ENCODE measurements at regions not wholly inside any gene's neighbourhood (a gene's known extent, or its start where the extent isn't known, plus 50 kb on each side); places are given as distances from the start of the nearest gene placed in this dataset.

- Histone ChIP-seq H3K23ac (ENCODE audit: low read depth, low read length) (no peak overlapping the region), H4K20me1 (ENCODE audit: insufficient read depth, low read length) (no peaks in the 10 kb centered on the region), H3K9ac (ENCODE audit: low read depth, low read length) (no peak overlapping the region), H2AFZ (replicated peaks; ENCODE audit: low read length, poor library complexity) (no peak overlapping the region), H3K9me3 (ENCODE audit: control insufficient read depth, insufficient read depth, low read length) (no peaks in the 10 kb centered on the region), H2BK5ac (ENCODE audit: low read depth, low read length, poor library complexity, severe bottlenecking) (no peak overlapping the region), H3K36me3 (ENCODE audit: control insufficient read depth, insufficient read depth, low read length) (no peaks in the 10 kb centered on the region), H2BK120ac (ENCODE audit: low read depth, low read length) (no peak overlapping the region), H4K91ac (ENCODE audit: insufficient read depth, low read depth, low read length) (no peak overlapping the region), H2AK5ac (ENCODE audit: low read depth, low read length) (no peak overlapping the region), H3K79me1 (ENCODE audit: low read depth in 1 of 2, low read length in 2 of 2) (no peaks in the 10 kb centered on the region), H3K14ac (replicated peaks; ENCODE audit: low read depth, low read length) (no peak overlapping the region), H3K4me1 (ENCODE audit: control insufficient read depth, insufficient read depth, low read length) (peaks cover 2% of the 10 kb centered on the region; the same call in 1 of the 2 replicates), H3K18ac (ENCODE audit: low read depth, low read length) (no peak overlapping the region), H3K4me3 (ENCODE audit: insufficient read depth, low read depth, low read length) (no peak overlapping the region), H3K9me1 (ENCODE audit: insufficient read depth, low read length) (no peaks in the 10 kb centered on the region), H2BK20ac (ENCODE audit: low read depth, low read length) (no peak overlapping the region; the same call in 1 of the 2 replicates), H4K8ac (ENCODE audit: low read depth in 2 of 2, low read length in 2 of 2) (no peak overlapping the region), H2AK9ac (replicated peaks; ENCODE audit: low read depth, low read length, poor library complexity) (no peak overlapping the region), H3K27ac (ENCODE audit: insufficient read depth, low read length) (no peak overlapping the region), H2BK15ac (ENCODE audit: low read depth, low read length) (no peak overlapping the region; the same call in 2 of the 3 replicates), H3K4me2 (ENCODE audit: low read depth, low read length) (no peak overlapping the region), H3K27me3 (ENCODE audit: control insufficient read depth, insufficient read depth, low read length) (no peaks in the 10 kb centered on the region), H3K56ac (ENCODE audit: extremely low read depth, insufficient read depth, low read length) (no peak overlapping the region), H4K5ac (ENCODE audit: low read depth, low read length) (no peak overlapping the region), H3K4ac (ENCODE audit: low read depth, low read length) (no peak overlapping the region)
- TF ChIP-seq RCOR1 (IDR thresholded peaks at IDR 0.05; ENCODE audit: insufficient replicate concordance, low read length) (no peak), MXI1 (IDR thresholded peaks at IDR 0.05; ENCODE audit: borderline replicate concordance, low read depth, low read length) (no peak), CHD1 (IDR thresholded peaks at IDR 0.05; ENCODE audit: low read depth, low read length) (no peak), BHLHE40 (IDR thresholded peaks at IDR 0.05; ENCODE audit: low read depth, low read length) (no peak), FOS (IDR thresholded peaks at IDR 0.05; ENCODE audit: low read depth, low read length) (no peak), MAFK (IDR thresholded peaks at IDR 0.05; ENCODE audit: low read depth, low read length) (no peak), POLR2A (IDR thresholded peaks at IDR 0.05; ENCODE audit: low read depth, low read length) (no peak), NFE2L2 (IDR thresholded peaks at IDR 0.05; ENCODE audit: low read depth, low read length) (no peak), USF2 (IDR thresholded peaks at IDR 0.05; ENCODE audit: low read depth, low read length) (no peak), CTCF (conservative IDR thresholded peaks at IDR 0.05; ENCODE audit: low read depth, low read length) (no peak), MAZ (IDR thresholded peaks at IDR 0.05; ENCODE audit: borderline replicate concordance, low read depth, low read length) (no peak), CEBPB (IDR thresholded peaks at IDR 0.05; ENCODE audit: low read depth, low read length) (no peak), RFX5 (IDR thresholded peaks at IDR 0.05; ENCODE audit: low read depth, low read length) (no peak), ELK1 (IDR thresholded peaks at IDR 0.05; ENCODE audit: borderline replicate concordance, low read depth, low read length) (no peak), SMC3 (IDR thresholded peaks at IDR 0.05; ENCODE audit: low read depth, low read length) (no peak), RAD21 (IDR thresholded peaks at IDR 0.05; ENCODE audit: low read length) (no peak)
- CTCF ChIA-PET = interaction anchor here (0.7 kb wide), 1 partner anchor 209 kb away, joined by 4 read pairs; no protein-coding TSS in a partner anchor
- WGBS, 2 experiments (ENCODE audit: extremely low coverage in 2 of 2, insufficient read length in 1 of 2) = no CpG with 5 or more reads among the region's 1 CpG
- no peak for DNase-seq
- in situ Hi-C loops (cut with MboI; ENCODE audit: low sequenced_read_pairs) (no loop called here), intact Hi-C loops (cut with micrococcal nuclease) (no loop called here), dilution Hi-C loops (cut with HindIII; ENCODE audit: low sequenced_read_pairs, unreplicated experiment) (no loop called here)
- no TSS peak for BruUV-seq (replicated peaks)
- ATAC-seq (ENCODE audit: low read depth) = no peak
- POLR2A ChIA-PET (ENCODE audit: unreplicated experiment) = no interaction called here
Observed at GRCh38 chr3:31378231-31378630, 154.5 kb upstream of the STT3B start.

Measured in IMR-90 (cell line).